ENCODE measurements at regions not wholly inside any gene's neighbourhood (a gene's known extent, or its start where the extent isn't known, plus 50 kb on each side); places are given as distances from the start of the nearest gene placed in this dataset.

DNA sequence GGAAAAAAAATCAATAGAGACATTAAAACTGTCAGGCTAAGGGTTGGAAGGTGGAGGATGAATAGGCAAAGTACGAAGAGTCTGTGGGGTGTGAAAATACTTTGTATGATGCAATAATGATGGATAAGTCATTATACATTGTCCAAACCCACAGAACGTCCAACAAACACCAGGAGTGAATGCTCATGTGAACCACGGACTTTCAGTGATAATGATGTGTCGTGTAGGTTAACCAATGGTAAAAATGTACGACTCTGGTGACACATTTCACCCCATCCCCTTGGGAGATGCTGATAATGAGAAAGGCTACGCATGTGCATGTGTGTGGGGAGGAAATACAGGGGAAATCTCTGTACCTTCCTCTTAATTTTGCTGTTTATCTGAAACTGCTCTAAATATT, 665.2 kb downstream of the FAT4 start:
- DNase-seq: no peak

DNA sequence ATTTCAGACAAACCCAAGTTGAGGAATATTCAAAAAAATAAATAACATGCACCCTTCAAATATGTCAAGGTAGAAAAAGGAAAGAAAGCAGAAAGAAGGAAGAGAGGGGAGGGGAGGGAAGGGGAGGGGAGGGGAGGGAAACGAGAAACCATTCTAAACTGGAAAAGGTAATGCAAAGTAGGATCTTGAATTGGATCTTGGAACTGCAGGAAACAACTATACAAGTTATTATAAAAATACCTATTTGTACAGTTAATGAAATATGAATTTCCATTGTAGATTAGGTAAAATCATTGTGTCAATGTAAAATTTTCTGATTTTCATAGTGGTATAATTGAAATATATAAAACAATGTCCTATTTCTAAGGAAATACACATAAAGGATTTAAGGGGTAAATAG, 668.4 kb downstream of the FAT4 start:
- no peak for DNase-seq

DNA sequence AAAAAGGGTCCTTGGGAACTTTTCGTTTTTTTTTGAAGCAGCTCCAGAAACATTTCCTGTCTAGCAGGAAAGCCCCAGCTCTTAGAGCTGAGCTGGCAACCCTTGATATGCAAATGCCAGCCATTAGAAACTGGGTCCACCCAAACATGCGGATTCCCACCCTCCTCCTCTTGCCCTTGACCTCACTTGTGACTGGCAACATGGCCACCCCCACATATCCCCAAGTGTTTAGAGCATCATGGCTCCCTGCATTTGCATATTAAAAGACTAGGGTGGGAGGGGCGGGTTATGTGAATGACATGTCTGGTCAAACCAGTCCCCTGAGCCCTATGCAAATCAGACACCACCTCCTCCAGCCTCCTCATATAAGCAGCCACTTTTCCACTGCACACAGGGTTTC, 671.1 kb downstream of the FAT4 start:
- DNase-seq: no peak

DNA sequence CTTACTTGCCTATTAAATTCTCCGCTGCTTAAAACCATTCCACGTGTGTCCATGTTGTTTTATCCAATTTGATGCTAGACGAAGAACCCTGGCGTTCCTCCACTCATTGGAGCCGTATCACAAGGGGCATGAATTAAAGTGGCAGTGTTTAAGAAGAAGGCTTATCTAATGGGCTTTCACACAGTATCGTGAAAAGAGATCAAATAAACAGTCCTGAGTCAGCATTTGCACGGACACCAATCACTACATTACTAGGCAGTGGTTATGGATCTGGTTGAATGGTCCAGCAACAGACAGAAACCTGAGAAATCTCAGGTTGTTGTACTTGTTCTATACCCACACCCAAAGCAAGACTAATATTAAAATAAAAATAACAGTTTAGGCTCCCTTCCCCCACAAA, 671.6 kb downstream of the FAT4 start:
- no peak for DNase-seq

DNA sequence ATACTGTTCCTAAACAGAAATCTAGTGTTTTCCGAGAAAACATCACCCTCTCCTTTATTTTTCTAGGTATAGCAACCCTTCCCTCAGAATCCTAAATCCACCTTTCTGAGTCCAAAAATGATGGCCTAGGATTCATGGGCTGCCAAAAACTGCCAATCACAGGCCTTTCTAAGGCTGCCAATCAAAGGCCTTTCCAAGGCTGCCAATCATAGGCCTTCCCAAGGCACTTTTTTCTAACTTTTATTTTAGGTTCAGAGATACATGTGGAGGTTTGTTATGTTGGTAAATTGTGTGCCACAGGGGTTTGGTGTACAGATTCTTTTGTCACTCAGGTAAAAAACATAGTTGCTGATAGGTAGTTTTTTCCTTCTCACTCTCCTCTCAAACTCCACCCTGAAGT, 673.7 kb downstream of the FAT4 start:
- no peak for DNase-seq

DNA sequence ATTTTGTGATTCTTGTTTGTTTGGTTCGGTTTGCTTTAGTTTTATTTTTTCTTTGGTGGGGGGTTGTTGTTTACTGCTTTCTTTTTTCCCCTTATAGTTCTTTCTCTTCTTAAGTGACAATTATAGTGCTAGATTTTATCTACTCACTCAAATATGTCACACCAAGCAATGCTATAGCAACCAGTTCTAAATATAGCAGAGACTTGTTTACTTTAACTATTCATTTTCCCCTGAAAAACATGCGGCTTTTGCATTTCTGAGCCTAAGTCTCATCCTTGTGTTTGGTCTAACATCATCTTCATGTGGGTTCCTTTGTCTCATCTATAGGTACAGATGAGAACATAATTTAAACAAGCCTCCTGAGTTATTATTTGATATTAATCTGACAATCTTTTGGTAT, 676.6 kb downstream of the FAT4 start:
- no peak for DNase-seq

DNA sequence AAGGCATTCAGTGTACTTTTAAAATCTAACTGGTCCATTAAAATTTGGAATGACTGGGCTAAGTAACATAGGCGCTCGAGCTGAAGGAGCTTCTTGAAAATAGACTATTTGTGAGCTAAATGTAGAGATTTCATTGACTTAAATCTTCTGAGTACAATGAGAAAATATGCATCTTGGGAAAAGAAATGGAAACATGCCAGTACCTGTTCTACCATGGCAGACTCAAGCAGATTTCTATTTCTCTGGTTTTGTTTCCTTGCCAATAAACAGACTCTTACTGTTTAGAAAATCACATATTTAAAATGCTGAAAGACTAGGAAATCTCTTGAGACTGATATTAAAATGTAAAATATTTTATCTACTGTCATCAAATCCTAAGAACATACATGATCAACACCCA, 678.1 kb downstream of the FAT4 start:
- no peak for DNase-seq

DNA sequence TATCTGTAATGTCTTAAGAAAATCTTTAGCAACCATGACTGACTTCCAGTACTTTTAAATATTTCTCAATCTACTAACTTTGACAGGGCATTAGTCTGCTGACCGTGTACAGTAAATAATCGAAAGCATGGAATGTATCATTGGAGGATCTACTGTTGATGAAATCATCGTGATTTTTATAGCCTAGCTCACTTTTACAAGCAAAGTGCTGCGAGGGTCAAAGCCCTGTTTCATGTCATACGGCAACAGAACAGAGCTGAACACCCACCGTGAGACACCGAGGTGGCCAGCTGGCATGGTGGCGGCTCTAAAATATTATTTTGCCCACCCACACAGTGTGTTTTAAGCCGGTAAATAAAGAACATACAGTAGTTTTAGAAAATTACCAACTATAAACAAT, 679.3 kb downstream of the FAT4 start:
- DNase-seq: no peak

DNA sequence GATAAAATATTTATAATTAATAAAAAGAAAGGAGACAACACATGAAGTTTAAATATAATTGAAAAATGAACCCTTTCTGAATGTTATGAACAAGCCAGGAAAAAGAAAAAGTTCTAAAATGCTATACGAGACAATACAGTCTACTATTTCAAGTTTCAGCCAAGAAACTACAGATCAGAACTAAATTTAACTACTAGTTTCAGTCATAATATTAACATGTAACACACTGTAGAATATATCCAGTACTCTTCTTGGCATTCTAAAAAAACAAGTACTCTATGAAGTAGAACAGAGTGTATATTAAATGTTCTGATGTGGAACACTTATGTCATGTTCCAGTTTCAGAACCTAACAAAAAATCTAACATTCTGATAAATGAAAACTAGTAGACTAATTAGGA, 679.7 kb downstream of the FAT4 start:
- DNase-seq: no peak

DNA sequence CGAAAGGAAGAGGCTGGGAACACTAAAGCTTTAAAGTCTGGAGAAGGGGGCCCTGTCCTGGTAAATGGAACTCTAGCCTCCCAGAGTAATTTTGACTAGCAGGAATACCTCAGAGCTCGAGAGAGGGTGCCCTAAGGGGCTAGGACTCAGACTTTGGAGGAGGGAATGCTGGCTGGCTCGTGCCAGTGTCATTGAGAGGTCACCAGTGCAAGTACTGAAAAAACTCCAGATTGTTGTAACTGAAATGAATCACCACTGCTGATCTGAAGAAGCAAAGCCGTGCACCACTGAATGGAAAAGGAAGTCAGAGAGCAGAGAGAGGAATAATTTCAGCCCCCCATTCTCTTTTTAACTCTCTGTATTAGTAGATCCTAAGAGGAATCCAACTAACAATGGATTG, 690.2 kb downstream of the FAT4 start:
- no peak for DNase-seq

DNA sequence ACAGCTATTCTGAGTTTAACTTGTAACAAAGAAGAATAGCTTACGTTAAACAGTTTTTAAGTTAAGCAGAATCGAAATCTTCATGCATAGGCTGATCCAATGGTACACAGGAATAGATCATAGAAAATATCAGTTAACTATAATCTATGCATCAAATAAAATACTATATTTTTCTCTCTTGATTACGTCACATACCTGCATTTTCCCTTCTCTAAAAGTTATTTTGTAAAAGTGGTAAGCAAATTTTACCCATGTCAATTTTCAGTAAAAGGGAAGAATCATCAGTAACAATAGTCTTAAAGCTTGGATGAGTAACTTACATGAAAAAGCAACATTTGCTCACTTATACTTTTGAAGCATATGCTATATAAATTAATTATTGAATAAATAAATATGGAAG, 692.4 kb downstream of the FAT4 start:
- no peak for DNase-seq

DNA sequence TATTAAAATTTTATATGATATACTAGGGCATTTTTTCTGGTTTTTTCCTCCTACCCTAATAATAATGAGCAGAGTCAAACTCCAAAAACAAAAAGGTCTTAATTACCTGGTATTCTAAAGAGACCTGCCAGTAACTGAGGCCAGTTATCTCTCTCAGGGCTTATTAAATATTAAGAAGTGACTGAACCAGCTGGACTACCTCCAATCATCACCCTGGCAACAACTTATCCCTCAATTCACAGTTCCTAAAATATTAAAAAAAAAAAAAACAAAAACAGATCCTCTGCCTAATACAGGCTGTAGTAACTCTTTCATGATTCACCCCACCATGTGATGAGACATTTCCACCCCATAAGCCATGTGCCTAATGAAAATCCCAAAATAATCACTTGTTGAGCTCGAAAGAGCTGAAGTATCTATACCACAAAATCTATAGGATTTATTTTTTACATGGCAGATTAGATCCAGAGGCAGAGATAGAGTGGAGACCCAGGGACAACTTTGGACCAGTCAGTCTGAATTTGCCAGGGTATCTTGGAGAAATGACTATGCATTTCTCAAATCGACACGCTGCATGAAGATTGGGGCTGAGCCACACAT, 698.0 kb downstream of the FAT4 start:
- DNase-seq: no peak

DNA sequence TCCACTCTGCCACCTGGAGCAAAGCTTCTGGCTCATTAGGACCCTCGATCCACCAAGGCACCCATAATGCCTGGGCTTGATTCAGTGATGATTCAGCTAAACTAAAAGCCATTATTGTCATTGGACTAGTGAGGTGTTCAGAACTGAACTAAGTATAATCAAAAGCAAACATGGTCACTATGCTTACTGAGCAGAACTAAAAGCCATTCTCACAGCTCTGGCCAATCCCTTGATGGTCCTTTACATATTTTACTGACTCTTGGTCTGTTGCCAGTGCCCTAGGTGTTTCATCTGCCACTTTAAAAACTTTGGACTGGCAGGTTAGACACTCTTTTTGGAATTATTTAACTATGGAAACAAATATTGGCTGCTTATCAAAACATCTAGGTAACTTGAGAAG, 703.5 kb downstream of the FAT4 start:
- DNase-seq: no peak

DNA sequence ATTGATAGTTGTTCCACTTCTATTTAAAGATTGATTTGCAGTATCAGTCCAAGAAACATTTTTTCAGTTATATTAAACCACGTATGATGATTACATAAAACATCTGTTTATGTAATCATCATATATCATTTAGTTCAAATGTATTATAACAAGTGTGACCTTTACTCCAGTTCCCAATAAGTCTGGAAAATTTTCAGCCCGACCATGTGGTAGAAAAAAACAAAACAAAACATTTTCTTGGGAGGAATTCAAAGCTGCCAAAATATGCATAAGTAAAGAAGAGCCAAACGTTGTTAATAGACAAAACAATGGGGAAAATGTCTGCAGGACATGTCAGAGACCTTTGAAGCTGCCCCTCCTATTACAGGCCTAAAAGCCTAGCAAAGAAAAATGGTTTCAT, 709.1 kb downstream of the FAT4 start:
- DNase-seq: no peak

DNA sequence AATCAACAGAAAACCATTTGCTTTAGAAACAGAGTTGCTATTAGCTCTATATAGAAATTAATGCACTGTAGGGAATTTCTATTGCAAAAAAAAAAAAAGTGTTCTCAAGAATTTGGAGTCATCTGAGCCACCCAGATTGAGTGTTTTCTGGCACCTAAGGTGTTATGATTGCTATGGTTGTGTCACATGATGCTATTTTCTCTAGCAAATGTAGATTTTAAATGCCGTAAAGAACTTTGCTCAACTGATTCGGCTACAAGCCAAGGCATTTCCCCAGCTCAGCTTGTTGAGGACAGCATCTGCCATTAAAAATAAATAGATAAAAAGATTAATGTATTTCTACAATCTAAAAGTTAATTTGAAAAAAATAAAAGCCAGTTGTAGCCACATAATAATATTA, 712.8 kb downstream of the FAT4 start:
- no peak for DNase-seq

DNA sequence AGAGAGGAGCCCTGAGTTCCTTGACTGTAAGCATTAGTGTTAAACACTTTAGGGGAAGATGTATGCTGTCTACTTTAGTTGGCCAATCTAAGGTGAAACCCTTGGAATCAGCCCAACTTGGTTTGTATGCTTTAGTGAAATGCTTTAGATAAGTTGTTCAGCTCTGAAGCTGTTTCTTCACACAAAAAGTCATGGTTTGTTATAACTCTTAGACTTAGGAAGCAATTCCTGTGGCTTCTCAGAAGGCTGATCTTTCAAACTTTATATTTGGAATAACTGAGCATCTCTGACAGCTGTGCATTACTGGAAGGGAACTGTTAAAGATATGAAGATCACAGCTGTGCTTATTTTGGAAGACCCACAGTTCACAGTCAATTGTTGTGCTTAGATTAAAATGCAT, 714.1 kb downstream of the FAT4 start:
- DNase-seq: no peak

DNA sequence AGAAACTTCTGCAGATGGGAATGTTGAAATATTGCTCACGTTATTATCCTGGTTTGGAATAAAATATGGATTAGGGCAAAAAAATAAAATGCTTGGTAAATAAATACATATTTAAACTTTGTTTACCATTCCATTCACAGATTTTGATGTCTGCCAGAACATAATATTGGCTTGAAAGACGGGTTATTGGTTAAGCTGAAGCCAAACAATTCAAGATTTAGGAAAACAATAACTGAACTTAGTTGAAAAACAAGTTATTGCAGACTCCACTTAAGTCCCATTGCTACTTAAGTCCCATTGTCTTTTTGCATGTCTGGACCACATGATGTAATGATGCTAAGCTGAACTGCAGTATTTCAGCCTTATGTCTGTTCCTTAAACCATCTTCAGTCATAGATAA, 722.5 kb downstream of the FAT4 start:
- DNase-seq: no peak

DNA sequence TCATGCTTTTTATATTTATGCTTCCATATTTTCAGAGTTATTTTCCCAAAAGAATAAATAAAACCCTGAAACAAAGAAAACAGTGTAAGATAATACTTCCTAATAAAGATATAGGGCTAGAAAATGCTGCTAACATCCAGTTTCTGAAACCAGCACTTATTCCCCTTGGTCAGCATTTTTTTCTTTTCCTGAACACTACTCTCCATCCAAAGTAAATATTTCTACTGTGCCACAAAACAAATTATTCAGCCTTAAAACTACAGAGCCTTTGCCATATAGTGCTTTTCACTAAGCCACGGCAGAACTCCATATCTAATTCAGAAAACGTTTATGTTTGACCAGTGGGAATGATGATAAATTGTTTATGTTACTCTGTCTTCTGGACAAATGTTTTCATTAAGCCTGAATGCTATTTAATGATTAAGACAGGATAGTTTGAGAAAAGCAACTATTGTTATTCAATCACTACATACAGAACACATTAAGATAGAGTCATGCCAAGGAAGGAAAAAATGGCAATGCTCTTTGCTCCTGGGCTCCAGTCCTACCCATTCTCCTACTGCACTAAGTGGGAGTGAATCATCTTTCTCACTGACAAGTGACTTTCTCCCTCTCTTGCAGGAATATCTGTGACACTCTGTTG, 723.9 kb downstream of the FAT4 start:
- DNase-seq: no peak

DNA sequence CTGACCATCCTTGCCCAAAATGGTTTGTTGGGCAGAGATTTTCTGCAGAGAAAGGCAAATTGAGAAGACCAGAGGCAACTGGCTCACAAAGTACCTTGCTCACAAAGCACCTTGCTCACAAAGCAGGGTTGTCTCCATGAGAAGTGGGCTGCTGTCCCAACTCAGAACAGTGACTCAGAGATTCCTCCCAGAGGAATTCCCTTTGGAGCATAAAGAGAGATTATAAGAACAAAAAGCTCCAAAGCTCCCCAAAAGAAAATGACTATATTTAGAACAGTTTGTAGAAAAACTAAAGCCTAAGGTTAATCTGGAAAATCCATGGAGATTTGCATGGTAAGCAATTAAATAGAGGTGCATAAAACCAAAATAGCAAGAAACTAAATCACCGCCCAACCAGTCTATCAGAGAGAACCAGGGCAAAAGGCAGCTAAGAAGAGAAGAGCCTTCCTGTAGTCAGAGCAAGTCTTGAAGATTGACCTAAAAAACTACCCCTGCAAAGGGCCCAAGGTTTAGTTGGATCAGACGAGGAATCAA, 731.4 kb downstream of the FAT4 start:
- no peak for DNase-seq

DNA sequence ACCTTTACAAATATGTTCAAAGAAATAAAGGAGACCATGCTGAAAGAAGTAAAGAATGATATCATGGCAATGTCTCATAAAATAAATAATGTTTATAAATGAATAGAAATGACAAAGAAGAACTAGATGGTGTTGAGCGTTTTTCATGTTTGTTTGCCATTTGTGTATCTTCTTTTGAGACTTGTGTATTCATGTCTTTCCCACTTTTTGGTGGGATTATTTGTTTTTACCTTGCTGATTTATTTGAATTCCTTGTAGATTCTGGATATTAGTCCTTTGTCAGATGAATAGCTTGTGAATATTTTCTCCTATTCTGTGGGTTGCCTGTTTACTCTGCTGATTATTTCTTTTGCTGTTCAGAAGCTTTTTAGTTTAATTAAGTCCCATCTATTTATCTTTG, 732.4 kb downstream of the FAT4 start:
- no peak for DNase-seq

DNA sequence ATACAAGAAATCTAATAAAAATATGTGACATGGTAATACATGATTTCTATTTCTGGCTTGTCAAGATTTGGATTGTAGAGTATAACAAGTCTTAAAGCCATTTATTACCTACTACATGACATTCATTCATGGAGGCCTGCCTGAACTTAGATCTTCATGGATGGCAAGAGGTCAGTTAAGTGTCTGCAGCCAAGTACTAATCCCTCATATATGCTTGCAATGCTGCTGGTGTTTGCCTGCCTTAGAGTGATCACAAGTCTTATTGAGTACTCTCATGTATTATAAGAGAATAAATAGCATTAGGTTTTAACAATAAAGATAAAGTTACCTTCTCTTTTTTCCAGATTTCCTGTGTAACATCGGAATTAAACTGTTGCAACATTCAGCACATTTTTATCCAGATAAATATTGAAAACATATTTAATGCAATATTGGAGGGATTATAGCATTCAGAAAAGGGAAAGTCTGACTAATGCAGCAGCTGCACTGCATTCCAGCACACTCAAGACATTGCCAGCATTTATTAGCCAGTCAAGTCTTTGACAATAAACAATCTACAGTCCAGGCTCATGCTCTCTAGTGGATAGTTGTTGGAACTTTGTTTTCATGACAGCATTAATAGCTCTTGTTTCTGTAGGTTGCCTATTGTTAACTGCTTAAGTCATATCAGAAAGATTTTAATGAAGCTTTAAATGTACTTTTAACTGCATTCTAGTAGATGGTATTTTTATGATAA, 737.1 kb downstream of the FAT4 start:
- no peak for DNase-seq

DNA sequence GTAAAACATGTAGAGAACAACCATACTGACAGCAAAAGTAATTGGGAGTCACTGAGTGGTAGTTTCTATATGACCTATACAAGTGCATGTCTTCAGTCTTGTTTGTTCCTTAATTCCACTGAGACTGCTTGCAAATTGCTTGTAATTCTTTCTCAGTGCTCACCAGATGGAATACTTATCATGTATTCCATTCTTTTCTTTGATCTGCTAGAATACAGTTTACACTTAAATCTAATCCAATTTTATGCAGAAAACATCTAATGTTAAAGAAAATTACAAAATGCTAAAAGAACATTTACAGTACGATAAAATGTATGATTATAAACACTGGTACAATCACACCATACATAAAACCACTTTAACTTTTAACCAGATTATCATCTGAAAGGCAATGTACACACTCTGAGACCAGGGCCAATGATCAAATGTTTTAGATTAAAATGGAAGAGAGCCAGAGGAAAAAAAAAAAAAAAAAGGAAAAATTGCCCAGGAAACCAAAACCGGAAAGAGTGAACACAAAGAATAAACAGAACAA, 741.4 kb downstream of the FAT4 start:
- DNase-seq: no peak

DNA sequence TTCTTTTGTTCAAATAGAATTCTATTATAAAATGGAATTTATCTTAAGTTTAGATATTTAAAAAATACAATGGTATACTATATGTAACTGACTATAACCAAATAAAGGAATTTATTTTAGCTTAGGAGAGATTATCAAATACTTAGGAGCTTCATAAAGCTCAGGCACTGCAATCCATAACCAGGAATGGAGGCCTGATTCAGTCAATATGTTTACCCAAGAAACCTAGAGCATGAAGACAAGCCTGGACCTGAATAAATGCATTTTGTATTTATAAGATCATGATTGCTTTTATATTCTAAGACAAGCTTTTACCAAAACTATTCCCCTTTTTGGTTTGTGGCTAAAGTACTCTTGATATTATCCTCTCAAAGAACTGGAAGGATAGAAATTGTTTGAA, 742.6 kb downstream of the FAT4 start:
- DNase-seq: no peak

DNA sequence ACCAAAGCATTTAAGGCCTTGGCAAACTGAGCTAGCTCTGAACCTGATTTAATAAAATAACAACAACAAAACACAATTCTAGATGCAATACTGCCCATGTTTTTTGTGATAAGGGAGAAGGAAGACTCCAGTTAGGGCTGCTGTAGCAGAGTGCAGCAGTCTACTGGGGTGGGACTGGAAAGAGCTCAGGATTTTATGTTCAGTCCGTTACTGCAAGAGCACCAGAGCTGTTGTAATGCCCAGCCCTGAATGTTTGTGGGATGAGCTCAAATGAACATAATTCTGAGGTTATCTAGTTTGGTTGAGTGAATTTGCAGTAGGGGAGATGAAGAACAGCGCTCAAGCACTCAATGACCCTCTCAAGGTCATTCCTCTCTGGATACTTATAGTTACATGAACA, 743.8 kb downstream of the FAT4 start:
- DNase-seq: no peak

All from NCI-H146 (cell line).